Neural crest cell (in vitro differentiated cells): ENCODE measurements at regions not wholly inside any gene's neighbourhood (a gene's known extent, or its start where the extent isn't known, plus 50 kb on each side); places are given as distances from the start of the nearest gene placed in this dataset.
A peak's percentile ranks its signal among the peaks of the same experiment; 100 is the strongest.

Source experiments
- DNase-seq: peaks from one replicate; pipeline ENCODE4 v3.0.0; 2021; ENCODE audit warnings: low read depth, mixed read lengths, low spot score
- H3K27ac Mint-ChIP-seq: one replicate; pipeline ENCODE4 v1.8.0; 2021; ENCODE audit warnings: mild to moderate bottlenecking, mixed read lengths; ENCODE audit not compliant: unreplicated experiment
- H3K27me3 Mint-ChIP-seq: 2 replicates; pipeline ENCODE4 v1.8.0; 2021; ENCODE audit warnings: low read depth, mild to moderate bottlenecking, mixed read lengths
- H3K36me3 Mint-ChIP-seq: 2 replicates; pipeline ENCODE4 v1.8.0; 2021; ENCODE audit warnings: low read depth, mild to moderate bottlenecking, mixed read lengths
- H3K4me1 Mint-ChIP-seq: 2 replicates; pipeline ENCODE4 v1.8.0; 2021; ENCODE audit warnings: mixed read lengths
- H3K4me3 Mint-ChIP-seq: one replicate; pipeline ENCODE4 v1.8.0; 2021; ENCODE audit warnings: mild to moderate bottlenecking, mixed read lengths
- H3K9me3 Mint-ChIP-seq: 2 replicates; pipeline ENCODE4 v1.8.0; 2021; ENCODE audit warnings: mixed read lengths
- TF ChIP-seq, protein P1 (sequence below): fragments of 200-600 bp; sonication (generic); conservative IDR thresholded peaks from 2 replicates; pipeline ENCODE4 v1.5.0; 2021; ENCODE audit warnings: antibody characterized with exemption, mild to moderate bottlenecking

DNA sequence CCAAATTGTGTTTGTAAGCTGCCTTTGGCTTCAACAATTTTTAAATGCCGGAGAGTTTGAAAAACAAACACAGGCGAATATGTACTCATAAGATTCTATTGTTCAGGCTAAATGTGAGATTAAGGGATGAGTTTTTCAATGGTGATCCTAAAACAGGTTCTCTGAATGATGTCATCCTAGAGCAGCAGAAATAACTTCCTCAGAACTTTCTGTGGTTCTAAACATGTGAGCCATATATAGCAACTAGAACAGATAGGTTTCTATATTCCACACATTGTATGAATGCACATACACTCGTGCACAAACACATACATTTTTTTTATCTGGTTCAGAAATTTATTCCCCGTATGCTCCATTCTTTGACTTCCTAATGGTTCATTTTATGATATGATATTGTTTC is 1352.2 kb downstream of the CDH8 start:
- DNase-seq = no peak
- Mint-ChIP-seq H3K9me3 (peaks cover 2% of the 10 kb centered on the region), H3K27ac (no peak overlapping the region), H3K36me3 (no peaks in the 10 kb centered on the region), H3K27me3 (peaks cover 2% of the 10 kb centered on the region), H3K4me1 (peaks cover 3% of the 10 kb centered on the region), H3K4me3 (no peak overlapping the region)
- TF ChIP-seq, protein P1, sequence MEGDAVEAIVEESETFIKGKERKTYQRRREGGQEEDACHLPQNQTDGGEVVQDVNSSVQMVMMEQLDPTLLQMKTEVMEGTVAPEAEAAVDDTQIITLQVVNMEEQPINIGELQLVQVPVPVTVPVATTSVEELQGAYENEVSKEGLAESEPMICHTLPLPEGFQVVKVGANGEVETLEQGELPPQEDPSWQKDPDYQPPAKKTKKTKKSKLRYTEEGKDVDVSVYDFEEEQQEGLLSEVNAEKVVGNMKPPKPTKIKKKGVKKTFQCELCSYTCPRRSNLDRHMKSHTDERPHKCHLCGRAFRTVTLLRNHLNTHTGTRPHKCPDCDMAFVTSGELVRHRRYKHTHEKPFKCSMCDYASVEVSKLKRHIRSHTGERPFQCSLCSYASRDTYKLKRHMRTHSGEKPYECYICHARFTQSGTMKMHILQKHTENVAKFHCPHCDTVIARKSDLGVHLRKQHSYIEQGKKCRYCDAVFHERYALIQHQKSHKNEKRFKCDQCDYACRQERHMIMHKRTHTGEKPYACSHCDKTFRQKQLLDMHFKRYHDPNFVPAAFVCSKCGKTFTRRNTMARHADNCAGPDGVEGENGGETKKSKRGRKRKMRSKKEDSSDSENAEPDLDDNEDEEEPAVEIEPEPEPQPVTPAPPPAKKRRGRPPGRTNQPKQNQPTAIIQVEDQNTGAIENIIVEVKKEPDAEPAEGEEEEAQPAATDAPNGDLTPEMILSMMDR = no peak

DNA sequence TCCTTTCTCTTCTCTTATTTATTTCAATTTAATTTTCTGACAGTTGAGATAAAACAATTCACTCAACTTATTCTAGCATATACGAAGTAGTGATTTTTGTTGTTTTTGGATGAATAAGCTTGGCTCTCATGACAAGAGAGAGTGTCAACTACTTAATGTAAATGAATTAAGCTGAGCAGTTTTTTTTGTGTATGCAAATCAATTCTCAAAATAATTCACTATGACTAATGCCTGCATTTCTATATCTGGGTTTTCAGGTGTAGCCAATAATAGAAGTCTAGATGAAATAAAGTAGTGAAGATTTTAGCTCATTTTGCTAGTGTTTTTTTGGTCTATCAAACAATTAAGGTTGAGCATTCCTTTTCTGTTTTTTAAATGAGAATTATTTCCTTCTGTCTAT is 1354.0 kb downstream of the CDH8 start:
- Mint-ChIP-seq H3K27me3 (no peaks in the 10 kb centered on the region), H3K4me1 (peaks cover 3% of the 10 kb centered on the region), H3K9me3 (peaks cover 2% of the 10 kb centered on the region), H3K27ac (no peak overlapping the region), H3K4me3 (no peak overlapping the region), H3K36me3 (no peaks in the 10 kb centered on the region)
- DNase-seq = no peak
- TF ChIP-seq, protein P1 = no peak

DNA sequence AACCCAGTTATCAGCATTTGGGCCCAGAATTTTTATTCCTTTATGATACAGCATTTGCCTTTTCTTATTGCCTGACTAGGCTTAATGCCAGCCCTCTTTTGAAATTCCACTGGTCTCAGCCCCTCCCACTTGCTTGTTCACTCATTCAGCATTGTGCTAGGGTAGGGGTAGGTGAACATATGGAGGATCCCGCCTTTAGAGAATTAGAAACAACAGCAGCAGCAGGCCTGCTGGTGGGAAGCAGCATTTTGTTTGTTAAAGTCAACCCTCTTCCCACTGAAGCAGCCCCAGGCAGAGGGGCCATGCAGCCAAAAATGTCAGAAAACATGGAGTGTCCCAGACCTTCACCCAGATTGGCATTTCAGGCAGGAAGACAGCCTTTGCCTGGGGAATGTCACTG is 1355.2 kb downstream of the CDH8 start:
- H3K9me3 Mint-ChIP-seq = peaks cover 2% of the 10 kb centered on the region
- no peak overlapping the region for H3K4me3 Mint-ChIP-seq
- no peak for DNase-seq
- H3K4me1 Mint-ChIP-seq = peaks cover 3% of the 10 kb centered on the region
- TF ChIP-seq, protein P1 = no peak
- no peaks in the 10 kb centered on the region for H3K36me3 Mint-ChIP-seq
- H3K27me3 Mint-ChIP-seq = no peaks in the 10 kb centered on the region
- peak overlapping the region; percentile 15 for H3K27ac Mint-ChIP-seq

DNA sequence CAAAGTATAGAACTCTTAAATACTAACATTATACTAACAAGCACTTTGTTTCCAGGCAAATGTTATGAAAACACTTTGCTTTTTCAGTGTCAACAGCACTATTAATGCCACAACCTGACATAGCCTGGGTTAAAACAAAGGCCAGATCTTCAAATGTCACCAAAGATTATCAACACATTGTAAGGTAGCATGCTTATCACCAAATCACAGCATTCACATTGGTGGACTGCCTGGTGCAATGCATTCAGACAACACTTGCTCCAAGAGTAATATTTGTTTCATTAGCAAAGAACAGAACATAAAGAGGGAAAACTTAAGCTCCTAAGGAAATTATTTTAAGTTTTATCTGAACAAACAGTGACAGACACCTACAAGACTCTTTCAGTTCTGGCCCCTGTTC is 1361.2 kb downstream of the CDH8 start:
- DNase-seq = no peak
- no peak overlapping the region for H3K27ac Mint-ChIP-seq
- no peaks in the 10 kb centered on the region for H3K4me1 Mint-ChIP-seq
- no peaks in the 10 kb centered on the region for H3K27me3 Mint-ChIP-seq
- H3K4me3 Mint-ChIP-seq = no peak overlapping the region
- H3K9me3 Mint-ChIP-seq = no peaks in the 10 kb centered on the region
- no peaks in the 10 kb centered on the region for H3K36me3 Mint-ChIP-seq
- TF ChIP-seq, protein P1 = no peak

DNA sequence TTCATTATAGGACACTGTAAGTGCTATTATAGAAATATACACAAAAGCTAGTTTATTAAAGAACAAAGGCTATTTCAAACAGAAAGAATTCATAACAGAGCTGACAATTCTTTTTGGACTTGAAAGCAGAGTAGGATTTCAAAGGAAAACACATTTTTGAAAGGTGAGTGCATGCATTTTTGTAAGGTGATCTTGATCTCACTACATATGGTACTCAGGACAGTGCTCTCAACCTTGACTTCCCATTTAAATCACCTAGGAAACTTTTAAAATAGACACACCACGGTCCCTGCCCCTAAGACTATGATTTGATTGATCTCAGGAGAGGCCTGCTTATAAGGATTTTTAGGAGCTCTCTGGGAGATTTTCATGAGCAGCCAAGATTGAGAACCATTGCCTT is 1362.0 kb downstream of the CDH8 start:
- Mint-ChIP-seq H3K27me3 (no peaks in the 10 kb centered on the region), H3K9me3 (no peaks in the 10 kb centered on the region), H3K4me1 (no peaks in the 10 kb centered on the region), H3K4me3 (no peak overlapping the region), H3K36me3 (no peaks in the 10 kb centered on the region), H3K27ac (no peak overlapping the region)
- no peak for DNase-seq
- TF ChIP-seq, protein P1 = no peak
